ENCODE measurements at regions not wholly inside any gene's neighbourhood (a gene's known extent, or its start where the extent isn't known, plus 50 kb on each side); places are given as distances from the start of the nearest gene placed in this dataset.

DNA sequence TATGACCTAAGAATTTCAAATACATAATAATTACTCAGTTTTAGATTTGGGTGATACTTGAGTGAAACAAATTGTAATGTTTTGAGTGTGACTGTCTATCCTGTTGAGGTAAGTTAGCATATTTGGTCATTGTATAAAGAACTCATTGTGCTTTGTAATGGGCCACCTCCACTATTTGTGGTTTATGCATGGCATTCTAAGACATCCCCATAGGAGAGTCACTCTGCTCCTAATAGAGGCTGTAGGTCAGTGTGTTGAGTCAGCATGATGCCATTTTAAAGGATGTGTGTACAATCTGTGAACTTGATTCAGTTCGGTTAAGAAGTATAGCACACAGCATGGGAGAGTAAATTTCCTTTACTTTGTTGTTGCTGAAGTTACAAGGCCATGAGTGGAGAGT lies 1112.4 kb downstream of the JRKL start:
- no peak overlapping the region for H3K4me3 Mint-ChIP-seq
- H3K4me1 Mint-ChIP-seq, result no peaks in the 10 kb centered on the region
- H3K36me3 ChIP-seq (replicated peaks in 1 of 2; ENCODE audit: control insufficient read depth in 1 of 2, insufficient read depth in 2 of 2, low read length in 2 of 2), result no peaks in the 10 kb centered on the region
- H3K36me3 Mint-ChIP-seq, result no peaks in the 10 kb centered on the region
- no peaks in the 10 kb centered on the region for H3K27me3 ChIP-seq (ENCODE audit: control insufficient read depth in 2 of 2, insufficient read depth in 2 of 2, low read length in 2 of 2)
- H3K9me3 Mint-ChIP-seq, result peaks cover 0 to 12% (median 7%) of the 10 kb centered on the region in 7 donors
- H3K27ac ChIP-seq (ENCODE audit: low read depth in 1 of 2, low read length in 2 of 2), result no peak overlapping the region
- no peak for DNase-seq
- intact Hi-C loops (cut with micrococcal nuclease), result no loop called here
- no peak overlapping the region for H3K9ac ChIP-seq (ENCODE audit: insufficient read depth, low read length, poor library complexity, severe bottlenecking)
- no peaks in the 10 kb centered on the region for H3K79me2 ChIP-seq (ENCODE audit: insufficient read depth, low read length)
- no peaks in the 10 kb centered on the region for H3K27me3 Mint-ChIP-seq (ENCODE audit: low read depth in 3 of 3)
- peaks cover 6 to 8% of the 10 kb centered on the region in 2 donors for H3K9me3 ChIP-seq (replicated peaks in 1 of 2; ENCODE audit: control insufficient read depth in 1 of 2, insufficient read depth in 1 of 2, low read length in 2 of 2)
- H4K20me1 ChIP-seq (ENCODE audit: insufficient read depth, low read length), result no peaks in the 10 kb centered on the region
- no peak overlapping the region for H2AFZ ChIP-seq (ENCODE audit: insufficient read depth, low read depth, low read length, poor library complexity, severe bottlenecking)
- WGBS (ENCODE audit: insufficient coverage), result no CpG with 5 or more reads among the region's 1 CpG
- TF ChIP-seq CTCF (IDR thresholded peaks at IDR 0.05), result no peak
- no peak overlapping the region for H3K4me3 ChIP-seq (replicated peaks in 1 of 3; ENCODE audit: low read depth in 2 of 3, low read length in 3 of 3)
- no peaks in the 10 kb centered on the region for H3K4me1 ChIP-seq (ENCODE audit: control insufficient read depth in 1 of 2, insufficient read depth in 2 of 2, low read length in 2 of 2)
- H3K27ac Mint-ChIP-seq, result no peak overlapping the region
- no peak overlapping the region for H3K4me2 ChIP-seq (replicated peaks; ENCODE audit: extremely low read depth, low read length, poor library complexity, severe bottlenecking)

DNA sequence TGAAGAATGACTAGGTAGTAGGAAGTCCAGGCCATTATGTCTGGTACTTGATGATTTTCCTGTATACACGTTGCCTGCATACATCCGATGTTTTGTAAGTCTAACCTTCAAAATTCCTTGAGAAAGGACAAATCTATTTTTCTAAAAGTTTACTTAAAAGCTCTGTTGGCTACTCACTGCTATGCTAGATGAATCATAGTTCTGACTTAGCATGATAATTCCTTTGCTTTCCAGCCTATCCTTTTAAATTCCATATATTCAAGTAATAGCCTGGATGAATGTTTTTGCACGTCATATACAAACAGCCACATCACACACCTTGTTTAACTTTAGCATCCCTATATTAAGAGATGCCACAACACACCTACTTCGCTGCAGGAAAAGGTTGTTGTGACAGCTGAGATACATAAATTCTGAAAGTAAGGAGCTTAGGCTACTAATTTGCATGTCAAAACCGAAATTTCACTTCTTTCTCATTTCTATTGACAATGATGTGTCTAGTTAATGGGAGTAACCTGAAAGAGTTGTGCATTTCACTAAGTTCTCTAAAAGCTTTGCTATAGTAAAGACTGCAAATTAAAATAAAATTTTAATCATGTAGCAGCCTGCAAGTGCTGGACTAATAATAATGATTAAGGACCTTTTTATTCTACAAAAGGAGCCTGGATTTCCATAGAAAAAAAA lies 1116.4 kb downstream of the JRKL start:
- H3K4me3 ChIP-seq (replicated peaks in 1 of 3; ENCODE audit: low read depth in 2 of 3, low read length in 3 of 3), result no peak overlapping the region
- H3K9me3 ChIP-seq (replicated peaks in 1 of 2; ENCODE audit: control insufficient read depth in 1 of 2, insufficient read depth in 1 of 2, low read length in 2 of 2), result peaks cover 3 to 9% of the 10 kb centered on the region in 2 donors
- no peaks in the 10 kb centered on the region for H4K20me1 ChIP-seq (ENCODE audit: insufficient read depth, low read length)
- TF ChIP-seq CTCF (IDR thresholded peaks at IDR 0.05), result no peak
- no peak overlapping the region for H2AFZ ChIP-seq (ENCODE audit: insufficient read depth, low read depth, low read length, poor library complexity, severe bottlenecking)
- no peak overlapping the region for H3K27ac ChIP-seq (ENCODE audit: low read depth in 1 of 2, low read length in 2 of 2)
- H3K27me3 ChIP-seq (ENCODE audit: control insufficient read depth in 2 of 2, insufficient read depth in 2 of 2, low read length in 2 of 2), result no peaks in the 10 kb centered on the region
- no peak overlapping the region for H3K9ac ChIP-seq (ENCODE audit: insufficient read depth, low read length, poor library complexity, severe bottlenecking)
- H3K4me2 ChIP-seq (replicated peaks; ENCODE audit: extremely low read depth, low read length, poor library complexity, severe bottlenecking), result no peak overlapping the region
- no peaks in the 10 kb centered on the region for H3K79me2 ChIP-seq (ENCODE audit: insufficient read depth, low read length)
- H3K36me3 ChIP-seq (replicated peaks in 1 of 2; ENCODE audit: control insufficient read depth in 1 of 2, insufficient read depth in 2 of 2, low read length in 2 of 2), result no peaks in the 10 kb centered on the region
- 100% methylated on average over 1 of the region's 5 CpGs for WGBS (ENCODE audit: insufficient coverage)
- Mint-ChIP-seq H3K27ac (no peak overlapping the region), H3K36me3 (no peaks in the 10 kb centered on the region), H3K9me3 (peaks cover 0 to 16% (median 6%) of the 10 kb centered on the region in 7 donors), H3K27me3 (ENCODE audit: low read depth in 3 of 3) (no peaks in the 10 kb centered on the region), H3K4me3 (no peak overlapping the region), H3K4me1 (no peaks in the 10 kb centered on the region)
- intact Hi-C loops (cut with micrococcal nuclease), result no loop called here
- DNase-seq, result no peak
- no peaks in the 10 kb centered on the region for H3K4me1 ChIP-seq (ENCODE audit: control insufficient read depth in 1 of 2, insufficient read depth in 2 of 2, low read length in 2 of 2)

All from CD14-positive monocyte (primary cell).